HepG2 (cell line): ENCODE measurements at regions not wholly inside any gene's neighbourhood (a gene's known extent, or its start where the extent isn't known, plus 50 kb on each side); places are given as distances from the start of the nearest gene placed in this dataset.

Experiments
- ELF3 ChIP-seq: IDR thresholded peaks from 2 replicates; pipeline ENCODE4 v1.6.1; 2016; ENCODE audit warnings: missing genetic modification reagents, missing compliant biosample characterization
- HINFP ChIP-seq: sonication (generic); formaldehyde crosslinking; IDR thresholded peaks from 2 replicates; pipeline ENCODE4 v1.4.0; 2020; ENCODE audit warnings: low read depth, mild to moderate bottlenecking, missing genetic modification reagents
- LCORL ChIP-seq, 2 experiments: fragments of 450-650 bp in 1 of 2; sonication (generic) in 1 of 2; formaldehyde crosslinking in 1 of 2; IDR thresholded peaks; 2 replicates each; pipeline versions ENCODE4 v1.5.0 to v1.6.1; 2017 to 2020; ENCODE audit warnings: antibody characterized with exemption in 1 of 2, missing genetic modification reagents in 1 of 2
- NCOR1 ChIP-seq: fragments of 200-600 bp; sonication (generic); IDR thresholded peaks from 2 replicates; pipeline ENCODE4 v1.7.0; 2017; ENCODE audit warnings: antibody characterized with exemption, low read length, borderline replicate concordance
- TAF1 ChIP-seq: sonication (generic); formaldehyde crosslinking; IDR thresholded peaks from 2 replicates; pipeline ENCODE4 v1.4.0; 2020; ENCODE audit warnings: missing genetic modification reagents
- USF2 ChIP-seq, 2 experiments: sonication (generic) in 1 of 2; formaldehyde crosslinking in 1 of 2; IDR thresholded peaks; 2 replicates each; pipeline versions ENCODE4 v1.5.1 to v1.6.1; 2011 to 2020; ENCODE audit warnings: borderline replicate concordance in 1 of 2, low read depth in 1 of 2, low read length in 1 of 2, mild to moderate bottlenecking in 1 of 2, missing genetic modification reagents in 1 of 2, moderate library complexity in 1 of 2
- ZNF124 ChIP-seq: sonication (generic); formaldehyde crosslinking; IDR thresholded peaks from 2 replicates; pipeline ENCODE4 v1.4.0; 2020; ENCODE audit warnings: missing genetic modification reagents
- ZNF343 ChIP-seq: sonication (generic); formaldehyde crosslinking; IDR thresholded peaks from 2 replicates; pipeline ENCODE4 v1.4.0; 2020; ENCODE audit warnings: mild to moderate bottlenecking, missing genetic modification reagents
- ZNF563 ChIP-seq: sonication (generic); formaldehyde crosslinking; IDR thresholded peaks from 2 replicates; pipeline ENCODE4 v1.8.0; 2022; ENCODE audit warnings: mild to moderate bottlenecking, moderate library complexity, missing genetic modification reagents
- ZNF609 ChIP-seq: sonication (generic); formaldehyde crosslinking; IDR thresholded peaks from 2 replicates; pipeline ENCODE4 v1.4.0; 2020; ENCODE audit warnings: mild to moderate bottlenecking, missing genetic modification reagents, borderline replicate concordance
- TF ChIP-seq, protein P1 (sequence below): IDR thresholded peaks from 2 replicates; pipeline ENCODE4 v1.6.1; 2012; ENCODE audit warnings: low read length, improper control_type of control experiment
- TF ChIP-seq, protein P2 (sequence below): sonication (generic); formaldehyde crosslinking; IDR thresholded peaks from 2 replicates; pipeline ENCODE4 v1.4.0; 2020; ENCODE audit warnings: missing genetic modification reagents

DNA sequence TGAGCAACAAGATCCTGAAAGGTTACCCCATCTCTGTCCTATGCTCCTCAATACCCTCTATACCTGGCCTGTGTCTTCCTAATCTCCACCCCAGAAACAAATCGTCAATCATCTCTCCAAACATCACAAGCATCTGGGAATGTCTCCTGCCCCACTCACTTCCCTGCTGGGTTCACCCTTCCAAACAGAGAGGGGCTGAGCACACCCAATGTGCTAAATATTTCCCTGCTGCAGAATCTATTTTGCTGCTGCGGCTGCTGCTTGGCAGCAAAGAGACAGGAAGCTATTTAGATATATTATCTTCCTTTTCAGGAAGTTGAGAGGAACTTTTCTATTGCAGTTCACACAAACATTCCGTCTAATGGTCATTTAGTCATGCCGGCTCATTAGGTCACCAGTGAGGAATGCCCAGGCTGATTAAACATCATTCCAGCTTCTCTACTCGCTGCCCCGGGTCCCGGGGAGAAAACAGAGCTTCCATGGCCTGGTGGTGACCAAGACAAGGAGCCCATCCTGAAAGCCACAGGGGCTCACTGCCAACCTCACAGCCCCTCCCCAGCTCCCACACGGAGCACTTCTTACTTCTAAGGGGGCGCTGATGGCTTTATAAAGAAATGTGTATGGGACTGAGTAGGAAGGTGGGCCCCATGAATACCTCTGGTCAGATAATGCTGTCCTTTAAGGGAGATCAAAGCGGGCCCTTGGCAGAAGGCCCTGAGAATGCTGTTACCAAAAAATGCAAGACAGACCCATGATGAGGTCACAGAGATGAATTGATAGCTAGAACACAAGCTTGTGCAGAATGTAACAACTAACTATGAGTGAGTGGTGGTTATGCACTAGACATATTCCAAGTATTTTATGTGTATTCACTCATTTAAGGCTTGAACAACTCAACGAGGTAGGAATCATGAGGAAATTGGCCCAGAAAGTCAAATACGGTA lies 218.3 kb downstream of the SOX9 start (continued):
- TF ChIP-seq USF2 (IDR thresholded peaks at IDR 0.05; ENCODE audit: low read depth, low read length) (no peak), USF2 (CRISPR knock-in tag; IDR thresholded peaks at IDR 0.05; ENCODE audit: borderline replicate concordance) (no peak), ZNF563 (peak; percentile 32; the same call in 1 of the 2 replicates), ZNF124 (CRISPR knock-in tag) (no peak), NCOR1 (peak; percentile 63; the same call in 1 of the 2 replicates), LCORL (IDR thresholded peaks at IDR 0.05) (no peak), LCORL (CRISPR knock-in tag; IDR thresholded peaks at IDR 0.05) (peak; percentile 94), ZNF343 (CRISPR knock-in tag) (no peak), TAF1 (CRISPR knock-in tag) (no peak; the same call in 1 of the 2 replicates), ELF3 (CRISPR knock-in tag) (peak; percentile 95), ZNF609 (CRISPR knock-in tag) (peak; percentile 65), HINFP (CRISPR knock-in tag) (no peak)
- TF ChIP-seq, protein P1, sequence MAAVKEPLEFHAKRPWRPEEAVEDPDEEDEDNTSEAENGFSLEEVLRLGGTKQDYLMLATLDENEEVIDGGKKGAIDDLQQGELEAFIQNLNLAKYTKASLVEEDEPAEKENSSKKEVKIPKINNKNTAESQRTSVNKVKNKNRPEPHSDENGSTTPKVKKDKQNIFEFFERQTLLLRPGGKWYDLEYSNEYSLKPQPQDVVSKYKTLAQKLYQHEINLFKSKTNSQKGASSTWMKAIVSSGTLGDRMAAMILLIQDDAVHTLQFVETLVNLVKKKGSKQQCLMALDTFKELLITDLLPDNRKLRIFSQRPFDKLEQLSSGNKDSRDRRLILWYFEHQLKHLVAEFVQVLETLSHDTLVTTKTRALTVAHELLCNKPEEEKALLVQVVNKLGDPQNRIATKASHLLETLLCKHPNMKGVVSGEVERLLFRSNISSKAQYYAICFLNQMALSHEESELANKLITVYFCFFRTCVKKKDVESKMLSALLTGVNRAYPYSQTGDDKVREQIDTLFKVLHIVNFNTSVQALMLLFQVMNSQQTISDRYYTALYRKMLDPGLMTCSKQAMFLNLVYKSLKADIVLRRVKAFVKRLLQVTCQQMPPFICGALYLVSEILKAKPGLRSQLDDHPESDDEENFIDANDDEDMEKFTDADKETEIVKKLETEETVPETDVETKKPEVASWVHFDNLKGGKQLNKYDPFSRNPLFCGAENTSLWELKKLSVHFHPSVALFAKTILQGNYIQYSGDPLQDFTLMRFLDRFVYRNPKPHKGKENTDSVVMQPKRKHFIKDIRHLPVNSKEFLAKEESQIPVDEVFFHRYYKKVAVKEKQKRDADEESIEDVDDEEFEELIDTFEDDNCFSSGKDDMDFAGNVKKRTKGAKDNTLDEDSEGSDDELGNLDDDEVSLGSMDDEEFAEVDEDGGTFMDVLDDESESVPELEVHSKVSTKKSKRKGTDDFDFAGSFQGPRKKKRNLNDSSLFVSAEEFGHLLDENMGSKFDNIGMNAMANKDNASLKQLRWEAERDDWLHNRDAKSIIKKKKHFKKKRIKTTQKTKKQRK = no peak
- TF ChIP-seq, protein P2, sequence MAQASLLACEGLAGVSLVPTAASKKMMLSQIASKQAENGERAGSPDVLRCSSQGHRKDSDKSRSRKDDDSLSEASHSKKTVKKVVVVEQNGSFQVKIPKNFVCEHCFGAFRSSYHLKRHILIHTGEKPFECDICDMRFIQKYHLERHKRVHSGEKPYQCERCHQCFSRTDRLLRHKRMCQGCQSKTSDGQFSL (CRISPR knock-in tag) = no peak
